Thyroid gland (tissue), 4 donors: ENCODE measurements at regions not wholly inside any gene's neighbourhood (a gene's known extent, or its start where the extent isn't known, plus 50 kb on each side); places are given as distances from the start of the nearest gene placed in this dataset.

Experiments used
- CTCF ChIP-seq, 6 experiments: fragments of 200-600 bp in 3 of 6; fragments of 450-650 bp in 3 of 6; sonication (generic) in 3 of 6; IDR thresholded peaks; one replicate each; pipeline ENCODE4 v1.5.1; 2016 to 2019; ENCODE audit warnings: antibody characterized with exemption in 6 of 6, mild to moderate bottlenecking in 2 of 6, inconsistent platforms in 1 of 6, moderate library complexity in 1 of 6
- POLR2A ChIP-seq, 2 donors: fragments of 450-650 bp; IDR thresholded peaks; one replicate each; pipeline ENCODE4 v1.6.1; 2017; ENCODE audit warnings: antibody characterized with exemption in 2 of 2, mild to moderate bottlenecking in 2 of 2, moderate library complexity in 1 of 2

GRCh38 chrX:150164971-150165600, 198.0 kb upstream of the MAMLD1 start:
- no peak for TF ChIP-seq CTCF (IDR thresholded peaks at IDR 0.05)
- TF ChIP-seq POLR2A (IDR thresholded peaks at IDR 0.05): no peak
